Lung microvascular endothelial cell (primary cell): ENCODE measurements at regions not wholly inside any gene's neighbourhood (a gene's known extent, or its start where the extent isn't known, plus 50 kb on each side); places are given as distances from the start of the nearest gene placed in this dataset.
"Not testable (repeated sequence)": the region's sequence is repeated elsewhere in the genome, so short reads cannot be mapped to it uniquely, and the experiment has no call there.

Experiments
- DNase-seq, 2 donors: peaks; one replicate each; pipeline versions ENCODE4 v3.0.0 to v3.0.0-alpha.2; 2010; ENCODE audit warnings: low read depth in 2 of 2

DNA sequence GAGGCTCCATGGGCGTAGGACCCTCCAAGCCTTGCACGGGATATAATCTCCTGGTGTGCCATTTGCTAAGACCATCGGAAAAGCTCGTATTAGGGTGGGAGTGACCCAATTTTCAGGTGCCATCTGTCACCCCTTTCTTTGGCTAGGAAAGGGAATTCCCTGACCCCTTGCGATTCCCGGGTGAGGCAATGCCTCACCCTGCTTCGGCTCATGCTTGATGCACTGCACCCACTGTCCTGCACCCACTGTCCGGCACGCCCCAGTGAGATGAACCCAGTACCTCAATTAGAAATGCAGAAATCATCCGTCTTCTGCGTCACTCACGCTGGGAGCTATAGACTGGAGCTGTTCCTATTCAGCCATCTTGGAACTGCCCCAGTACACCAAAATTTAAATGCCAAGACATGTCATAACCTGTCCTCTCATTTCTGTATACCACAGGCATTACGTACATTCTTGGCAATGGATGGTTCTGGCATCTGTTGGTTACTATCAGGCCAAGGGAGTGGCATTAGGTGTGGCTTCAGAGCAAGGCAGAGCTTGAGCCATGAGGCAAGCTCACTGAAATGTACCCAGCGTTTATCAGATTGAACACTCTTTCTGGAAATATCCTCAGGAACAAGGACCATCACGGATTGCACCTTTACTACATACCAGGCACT is 95.4 kb upstream of the GALNT18 start:
- DNase-seq: no peak

DNA sequence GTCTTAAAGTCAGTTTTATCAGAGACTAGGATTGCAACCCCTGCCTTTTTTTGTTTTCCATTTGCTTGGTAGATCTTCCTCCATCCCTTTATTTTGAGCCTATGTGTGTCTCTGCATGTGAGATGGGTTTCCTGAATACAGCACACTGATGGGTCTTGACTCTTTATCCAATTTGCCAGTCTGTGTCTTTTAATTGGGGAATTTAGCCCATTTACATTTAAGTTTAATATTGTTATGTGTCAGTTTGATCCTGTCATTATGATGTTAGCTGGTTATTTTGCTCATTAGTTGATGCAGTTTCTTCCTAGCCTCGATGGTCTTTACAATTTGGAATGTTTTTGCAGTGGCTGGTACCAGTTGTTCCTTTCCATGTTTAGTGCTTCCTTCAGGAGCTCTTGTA is 93.3 kb upstream of the GALNT18 start:
- DNase-seq: not testable (repeated sequence)

DNA sequence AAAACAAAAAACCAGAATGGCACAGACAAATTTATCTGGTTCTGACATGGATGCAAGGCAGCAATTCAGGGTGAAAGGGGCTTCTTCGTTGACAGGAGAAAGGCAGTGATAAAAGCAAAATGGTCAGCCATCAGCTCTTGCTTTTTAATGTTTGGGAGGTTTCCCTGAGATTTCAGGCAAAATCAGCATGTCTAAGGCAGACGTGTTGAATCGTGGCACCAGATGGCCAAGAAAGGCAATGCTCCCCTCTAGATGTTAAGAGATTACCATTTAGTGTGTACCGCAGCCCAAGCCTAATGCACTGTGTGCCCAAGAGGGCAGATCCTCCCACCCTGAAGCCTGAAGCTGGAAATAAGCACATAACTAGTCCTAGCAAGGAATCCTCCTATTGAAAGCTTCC is 88.8 kb upstream of the GALNT18 start:
- no peak for DNase-seq

DNA sequence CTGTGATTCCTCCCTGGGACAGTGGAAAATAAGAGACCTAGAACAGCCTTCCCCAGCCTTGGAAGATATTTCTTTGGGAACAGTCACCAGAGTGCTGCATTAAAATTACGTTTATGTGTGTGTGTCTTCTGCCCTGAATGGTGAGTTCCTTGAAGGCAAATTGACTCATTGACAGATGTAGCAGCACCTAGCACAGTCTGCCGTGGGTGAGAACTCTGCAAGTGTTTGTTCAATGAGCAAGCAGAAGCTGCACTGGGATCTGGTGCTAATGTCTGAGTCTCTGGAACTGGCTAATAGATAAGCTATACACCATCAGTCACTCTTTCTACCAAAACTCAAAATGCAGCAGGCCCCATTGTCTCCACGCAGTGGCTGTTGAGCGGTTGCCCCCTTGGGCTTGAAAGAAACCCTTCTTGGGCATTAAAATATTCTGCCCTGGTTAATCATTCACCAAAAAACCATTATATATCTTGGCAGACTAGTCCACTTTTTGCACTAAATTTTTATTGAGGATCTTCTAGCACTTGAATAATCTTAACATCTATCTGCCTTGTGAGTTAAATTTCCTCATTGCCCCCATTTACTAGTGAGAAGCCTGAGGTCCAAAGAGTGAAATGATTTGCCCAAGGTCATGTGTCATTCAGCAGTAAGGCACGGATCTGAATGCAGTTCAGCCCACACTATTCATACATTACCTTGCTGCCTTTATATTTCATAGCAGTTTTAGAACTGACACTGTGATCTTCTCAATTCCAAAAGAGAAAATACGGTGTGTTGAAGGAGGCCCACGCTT is 87.8 kb upstream of the GALNT18 start:
- no peak for DNase-seq

DNA sequence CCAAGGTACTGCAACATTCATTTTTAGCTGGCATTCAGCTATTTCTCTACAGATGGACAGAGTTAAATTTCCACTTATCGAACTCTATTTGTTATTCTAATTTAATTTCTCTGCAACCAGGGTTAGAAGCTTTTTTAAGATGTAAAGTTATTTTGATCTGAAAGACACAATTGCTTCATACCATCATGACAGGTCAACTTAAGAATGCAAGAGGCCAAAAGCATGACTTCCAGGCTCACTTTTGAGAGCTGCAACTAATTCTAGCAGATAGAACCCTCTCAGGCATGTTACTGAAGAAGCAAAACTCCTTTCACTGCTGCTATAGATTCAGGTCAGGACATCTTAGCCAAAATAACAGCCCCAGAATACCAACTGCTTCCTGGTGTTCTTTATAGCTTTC is 86.5 kb upstream of the GALNT18 start:
- no peak for DNase-seq

DNA sequence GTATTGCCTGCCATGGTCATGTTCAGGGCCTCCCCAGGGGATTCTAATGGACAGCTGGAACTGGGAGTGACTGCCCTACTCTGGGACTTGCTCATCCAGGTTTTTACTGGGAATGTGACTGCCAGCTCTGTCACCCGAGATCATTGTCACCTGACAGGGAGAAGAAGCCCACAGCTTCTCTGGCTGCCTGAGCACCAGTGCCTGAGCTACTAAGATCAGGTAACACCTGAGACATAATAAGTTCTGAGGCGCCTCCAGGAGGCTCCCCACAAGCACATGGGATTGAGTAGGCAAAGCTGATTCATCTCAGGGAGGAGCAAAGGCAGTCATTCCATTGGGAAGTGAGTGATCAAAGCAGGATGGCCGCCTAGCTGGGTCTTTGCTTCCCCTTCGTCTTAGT is 84.2 kb upstream of the GALNT18 start:
- no peak for DNase-seq

DNA sequence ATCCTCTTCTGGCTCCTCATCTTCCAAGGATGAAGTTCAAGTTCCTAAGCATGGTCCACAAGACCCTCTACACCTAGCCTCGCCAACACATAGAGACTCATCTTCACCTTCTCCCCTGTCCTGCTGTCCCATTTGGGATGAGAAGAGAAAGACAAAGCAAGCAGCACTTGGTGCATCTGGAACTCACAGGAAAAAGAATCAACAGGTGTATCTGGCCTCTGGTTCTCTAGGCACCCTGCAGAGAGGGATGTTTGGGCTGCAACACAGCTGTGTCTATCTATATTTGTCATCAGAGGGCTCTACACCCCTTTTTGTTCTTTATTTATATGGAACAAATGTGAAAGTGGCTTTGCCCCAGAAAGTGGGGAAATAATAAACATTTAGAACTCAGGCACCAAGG is 82.1 kb upstream of the GALNT18 start:
- no peak for DNase-seq

DNA sequence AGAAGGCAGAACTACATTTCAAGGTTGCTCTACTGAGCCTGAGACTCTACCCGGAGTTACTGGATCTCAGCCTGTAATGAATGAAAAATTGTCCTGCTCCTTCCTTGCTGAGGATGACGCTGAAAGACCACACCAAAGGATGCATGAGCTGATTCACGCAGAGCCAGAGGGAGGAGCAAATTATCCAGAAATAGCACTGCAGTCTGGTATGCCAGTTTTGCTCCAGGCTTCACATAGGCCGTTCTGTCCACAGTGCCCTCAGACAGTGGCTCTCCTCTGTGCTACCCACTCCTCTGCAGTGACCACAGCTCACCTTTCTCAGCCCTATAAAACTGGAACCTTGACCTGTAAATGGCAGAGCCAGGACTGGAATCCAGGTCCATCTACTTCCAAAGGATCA is 79.3 kb upstream of the GALNT18 start:
- DNase-seq: no peak

DNA sequence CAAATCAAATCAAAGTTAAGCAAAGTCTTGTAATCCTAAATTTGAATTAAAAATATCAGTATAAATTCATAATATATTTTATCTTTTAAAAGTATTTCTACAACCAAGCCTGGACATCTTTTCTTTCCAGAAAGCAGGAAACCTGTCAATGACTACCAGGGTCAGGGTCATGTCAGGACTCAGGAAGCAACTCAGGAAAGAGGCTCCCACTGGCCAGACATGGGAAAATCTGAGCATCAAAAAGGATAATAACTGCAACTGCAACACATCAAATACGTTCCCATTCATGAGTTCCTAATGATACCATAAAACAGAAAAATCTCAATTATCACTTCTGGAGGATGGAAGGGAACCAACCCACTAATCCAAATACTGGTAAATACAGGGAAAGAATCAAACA is 76.0 kb upstream of the GALNT18 start:
- DNase-seq: peak in 1 of 2 donors; percentile 83

DNA sequence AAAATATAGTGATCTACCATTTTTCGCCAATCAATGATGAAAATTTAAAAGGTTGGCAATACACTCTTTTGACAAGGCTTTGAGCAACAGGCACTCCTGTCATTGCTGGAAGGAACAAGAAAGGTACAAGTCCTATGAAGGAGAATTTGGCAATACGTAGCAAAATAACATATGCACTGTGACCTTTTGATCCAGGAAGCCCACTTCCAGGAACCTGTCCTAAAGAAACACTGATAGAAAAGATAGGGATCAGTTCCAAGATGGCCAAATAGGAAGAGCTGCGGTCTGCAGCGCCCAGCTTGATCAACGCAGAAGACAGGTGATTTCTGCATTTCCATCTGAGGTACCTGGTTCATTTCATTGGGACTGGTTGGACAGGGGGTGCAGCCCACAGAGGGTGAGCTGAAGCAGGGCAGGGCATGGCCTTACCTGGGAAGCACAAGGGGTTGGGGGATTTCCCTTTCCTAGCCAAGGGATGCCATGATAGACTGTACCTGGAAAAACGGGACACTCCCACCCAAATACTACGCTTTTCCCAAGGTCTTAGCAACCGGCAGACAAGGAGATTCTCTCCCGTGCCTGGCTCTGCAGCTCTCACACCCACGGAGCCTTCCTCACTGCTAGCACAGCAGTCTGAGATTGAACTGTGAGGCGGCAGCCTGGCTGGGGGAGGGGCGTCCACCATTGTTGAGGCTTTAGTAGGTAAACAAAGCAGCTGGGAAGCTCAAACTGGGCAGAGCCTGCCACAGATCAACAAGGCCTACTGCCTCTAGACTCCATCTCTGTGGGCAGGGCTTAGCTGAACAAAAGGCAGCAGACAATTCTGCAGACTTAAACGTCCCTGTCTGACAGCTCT is 69.7 kb upstream of the GALNT18 start:
- DNase-seq: peak in 1 of 2 donors; percentile 66

DNA sequence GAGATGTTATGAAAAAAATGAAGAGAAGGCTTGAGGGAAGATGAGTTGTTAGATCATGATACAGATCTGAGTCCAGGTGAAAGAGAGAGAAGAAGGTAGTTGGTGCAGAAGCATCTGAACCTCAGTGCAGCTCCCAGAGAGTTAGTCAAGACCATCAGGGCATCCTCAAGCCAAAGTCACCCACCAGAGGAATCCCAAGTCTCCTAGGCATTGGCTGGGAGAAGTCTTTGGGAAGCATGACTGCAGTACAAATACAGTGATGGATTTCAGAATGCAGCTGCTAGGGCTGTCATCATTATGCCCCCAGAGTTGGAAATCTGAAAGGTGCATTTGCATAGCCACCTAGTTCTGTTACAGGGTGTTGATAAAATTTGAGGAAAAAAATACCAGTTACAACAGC is 59.7 kb upstream of the GALNT18 start:
- DNase-seq: no peak

DNA sequence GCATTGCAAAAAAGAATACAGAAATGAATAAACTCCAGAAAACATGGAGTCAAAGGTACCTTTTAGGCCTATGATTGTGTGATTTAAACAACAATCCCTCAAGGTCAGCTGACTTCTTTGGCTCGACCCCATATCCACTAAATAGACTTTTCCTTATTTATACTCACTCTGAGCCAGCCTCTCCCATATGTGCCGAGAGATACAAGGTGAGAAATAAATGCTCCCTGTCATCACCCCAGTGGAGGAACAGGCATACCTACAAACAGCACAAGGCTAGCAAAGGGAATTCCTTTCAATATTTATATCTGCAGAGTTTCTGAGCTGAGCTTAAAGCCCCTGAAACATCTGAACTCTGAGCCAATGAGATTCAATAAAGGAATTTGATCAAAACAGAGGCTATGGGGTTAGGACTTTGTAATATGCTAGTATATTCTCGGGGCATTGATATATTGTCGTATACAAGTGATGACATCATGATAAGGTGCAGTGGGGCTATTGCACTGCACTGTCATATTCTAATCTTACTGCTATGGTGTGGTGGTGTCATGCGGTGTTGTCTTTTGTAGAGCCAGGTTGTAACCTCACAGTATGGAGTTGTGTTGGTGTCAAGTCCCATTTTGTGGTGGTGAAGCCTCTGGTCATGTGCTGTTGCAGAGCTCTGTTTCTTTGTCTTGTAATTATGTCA is 56.0 kb upstream of the GALNT18 start:
- DNase-seq: no peak

DNA sequence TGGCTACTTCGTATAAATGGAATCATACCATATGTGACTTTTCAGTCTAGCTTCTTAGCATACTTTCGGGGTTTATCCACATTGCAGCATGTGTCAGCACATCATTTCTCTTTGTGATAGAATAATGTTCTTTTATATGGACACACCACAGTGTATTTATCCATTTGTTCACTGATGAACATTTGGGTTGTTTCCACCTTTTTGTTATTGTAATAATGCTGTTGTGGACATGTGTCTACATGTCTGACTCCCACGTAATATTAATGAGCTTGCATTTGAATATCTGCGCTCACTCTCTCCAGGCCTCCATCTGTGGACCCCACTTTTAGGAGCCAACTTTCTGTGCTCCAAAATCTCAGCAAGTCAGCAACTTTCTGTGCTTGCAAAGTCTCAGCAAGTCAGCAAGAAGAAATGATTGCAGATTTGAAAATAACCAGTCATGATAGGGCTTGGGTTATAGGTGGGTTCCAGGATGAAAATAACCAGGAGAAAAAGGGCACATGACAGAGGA is 53.9 kb upstream of the GALNT18 start:
- no peak for DNase-seq

DNA sequence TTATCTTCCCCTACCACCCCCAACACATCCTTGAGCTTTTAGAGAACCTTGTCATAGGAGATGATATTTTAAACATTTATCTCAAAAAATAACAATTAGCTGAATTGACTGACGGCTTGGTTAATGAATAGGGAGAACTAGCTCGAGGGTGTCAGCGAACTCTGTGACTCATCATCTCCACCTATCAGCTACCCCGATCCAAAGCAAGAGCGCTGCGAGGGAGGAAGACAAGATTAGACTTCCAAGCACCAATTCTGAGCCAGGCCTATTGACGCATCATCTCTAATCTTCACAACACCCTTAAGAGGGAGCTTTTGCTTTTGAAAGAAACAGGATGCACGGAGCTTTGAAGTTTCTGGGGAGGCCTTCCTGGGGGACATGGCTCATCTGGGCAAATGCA is 51.0 kb upstream of the GALNT18 start:
- no peak for DNase-seq

DNA sequence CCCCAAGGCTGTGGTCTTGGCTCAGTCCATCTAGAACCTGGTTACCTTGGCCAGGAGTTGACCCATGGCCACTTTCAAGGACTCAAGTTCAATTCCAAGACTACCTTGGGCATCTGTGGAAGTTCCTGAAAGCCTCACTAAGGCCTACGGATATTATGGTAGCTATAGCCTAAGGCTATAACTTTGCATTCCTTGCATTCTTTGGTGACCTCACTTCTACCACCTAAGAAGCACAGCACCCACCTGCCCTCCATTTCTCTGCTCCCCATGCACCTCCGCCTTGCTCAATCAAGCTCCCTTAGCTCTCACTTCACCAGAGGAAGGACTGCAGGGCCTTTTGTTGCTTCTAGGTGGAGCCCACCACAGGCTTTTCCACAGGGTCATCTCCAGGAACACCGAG is 50.3 kb upstream of the GALNT18 start:
- DNase-seq: no peak
